ENCODE measurements at regions not wholly inside any gene's neighbourhood (a gene's known extent, or its start where the extent isn't known, plus 50 kb on each side); places are given as distances from the start of the nearest gene placed in this dataset.

GRCh38 chr4:126807132-126807531 lies 825.6 kb upstream of the INTU start:
- TF ChIP-seq CTCF (IDR thresholded peaks at IDR 0.05) (no peak), ZFX (IDR thresholded peaks at IDR 0.05; ENCODE audit: borderline replicate concordance) (no peak)

All from 22Rv1 (cell line).